ENCODE measurements at regions not wholly inside any gene's neighbourhood (a gene's known extent, or its start where the extent isn't known, plus 50 kb on each side); places are given as distances from the start of the nearest gene placed in this dataset.

DNA sequence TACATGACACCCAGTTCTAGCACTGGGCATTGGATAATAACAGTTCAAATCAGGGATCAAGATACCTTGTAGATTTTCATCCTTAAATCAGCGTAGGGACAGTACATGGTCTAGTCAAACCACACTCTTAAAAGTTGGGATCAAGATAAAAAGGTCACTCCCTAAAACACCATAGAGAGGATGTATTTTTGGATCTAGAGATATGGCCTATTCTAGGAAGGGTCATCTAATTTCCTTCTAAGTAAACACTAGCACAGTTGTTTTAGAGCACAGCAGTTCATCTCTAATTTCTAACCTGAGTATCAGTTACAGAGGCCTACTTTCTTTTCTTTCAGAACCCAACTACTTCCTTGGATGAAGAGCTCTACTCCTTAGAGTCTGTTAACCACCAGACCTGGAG is 166.4 kb upstream of the GRIN3A start:
- TF ChIP-seq EZH2 (IDR thresholded peaks at IDR 0.05; ENCODE audit: borderline replicate concordance, low read length) (no peak), CTCF (conservative IDR thresholded peaks at IDR 0.05 in 1 of 2, IDR thresholded peaks at IDR 0.05 in 1 of 2; ENCODE audit: extremely low read depth in 1 of 2, insufficient read depth in 1 of 2, low read depth in 1 of 2, low read length in 2 of 2) (no peak)

Measured in mammary epithelial cell (primary cell).